Activated T-cell treated with anti-CD3 and anti-CD28 coated beads, Interleukin-2, amount 50 U/mL, for 24 hours (primary cell): ENCODE measurements at regions not wholly inside any gene's neighbourhood (a gene's known extent, or its start where the extent isn't known, plus 50 kb on each side); places are given as distances from the start of the nearest gene placed in this dataset.
"Not testable (repeated sequence)": the region's sequence is repeated elsewhere in the genome, so short reads cannot be mapped to it uniquely, and the experiment has no call there.

Experiments
- DNase-seq: peaks from one replicate; pipeline ENCODE4 v3.0.0-alpha.2; 2020
- H3K27ac Mint-ChIP-seq: 2 replicates; pipeline ENCODE4 v1.8.0; 2020; ENCODE audit warnings: mild to moderate bottlenecking, mixed read lengths
- H3K27me3 Mint-ChIP-seq: 2 replicates; pipeline ENCODE4 v1.8.0; 2020; ENCODE audit warnings: mixed read lengths
- H3K36me3 Mint-ChIP-seq: 2 replicates; pipeline ENCODE4 v1.8.0; 2020; ENCODE audit warnings: low read depth, mixed read lengths
- H3K4me1 Mint-ChIP-seq: 2 replicates; pipeline ENCODE4 v1.8.0; 2020; ENCODE audit warnings: low read depth, mixed read lengths
- H3K4me3 Mint-ChIP-seq: 2 replicates; pipeline ENCODE4 v1.8.0; 2020; ENCODE audit warnings: mild to moderate bottlenecking, moderate library complexity, mixed read lengths
- H3K9me3 Mint-ChIP-seq: 2 replicates; pipeline ENCODE4 v1.8.0; 2020; ENCODE audit warnings: mixed read lengths

- H3K9me3 Mint-ChIP-seq, H3K4me1 Mint-ChIP-seq, H3K36me3 Mint-ChIP-seq, H3K27ac Mint-ChIP-seq, H3K4me3 Mint-ChIP-seq, DNase-seq, H3K27me3 Mint-ChIP-seq: not testable (repeated sequence)
Measured at GRCh38 chr20:51922812-51923211, 120.5 kb upstream of the SALL4 start.

GRCh38 chr20:51918561-51918960 is 116.2 kb upstream of the SALL4 start:
- H3K4me1 Mint-ChIP-seq = no peaks in the 10 kb centered on the region
- no peaks in the 10 kb centered on the region for H3K9me3 Mint-ChIP-seq
- H3K4me3 Mint-ChIP-seq = no peak overlapping the region
- no peak for DNase-seq
- no peaks in the 10 kb centered on the region for H3K36me3 Mint-ChIP-seq
- peaks cover 4% of the 10 kb centered on the region for H3K27me3 Mint-ChIP-seq
- no peak overlapping the region for H3K27ac Mint-ChIP-seq

GRCh38 chr20:51917886-51918535 is 115.7 kb upstream of the SALL4 start:
- Mint-ChIP-seq H3K9me3 (no peaks in the 10 kb centered on the region), H3K4me1 (no peaks in the 10 kb centered on the region), H3K27me3 (peaks cover 4% of the 10 kb centered on the region), H3K36me3 (no peaks in the 10 kb centered on the region), H3K4me3 (no peak overlapping the region), H3K27ac (no peak overlapping the region)
- DNase-seq = no peak

GRCh38 chr20:51916244-51916643 is 113.9 kb upstream of the SALL4 start:
- H3K4me1 Mint-ChIP-seq = no peaks in the 10 kb centered on the region
- H3K4me3 Mint-ChIP-seq = no peak overlapping the region
- peaks cover 11% of the 10 kb centered on the region for H3K27me3 Mint-ChIP-seq
- H3K9me3 Mint-ChIP-seq = no peaks in the 10 kb centered on the region
- no peaks in the 10 kb centered on the region for H3K36me3 Mint-ChIP-seq
- no peak for DNase-seq
- H3K27ac Mint-ChIP-seq = no peak overlapping the region

- H3K4me3 Mint-ChIP-seq = no peak overlapping the region
- H3K27me3 Mint-ChIP-seq = peaks cover 11% of the 10 kb centered on the region
- no peak for DNase-seq
- no peaks in the 10 kb centered on the region for H3K9me3 Mint-ChIP-seq
- no peak overlapping the region for H3K27ac Mint-ChIP-seq
- no peaks in the 10 kb centered on the region for H3K36me3 Mint-ChIP-seq
- no peaks in the 10 kb centered on the region for H3K4me1 Mint-ChIP-seq
Measured at GRCh38 chr20:51914758-51915157, 112.4 kb upstream of the SALL4 start.

GRCh38 chr20:51910321-51911050 is 108.2 kb upstream of the SALL4 start:
- no peak overlapping the region for H3K4me3 Mint-ChIP-seq
- H3K9me3 Mint-ChIP-seq = no peaks in the 10 kb centered on the region
- H3K36me3 Mint-ChIP-seq = no peaks in the 10 kb centered on the region
- no peak overlapping the region for H3K27ac Mint-ChIP-seq
- DNase-seq = no peak
- peaks cover 20% of the 10 kb centered on the region for H3K27me3 Mint-ChIP-seq
- no peaks in the 10 kb centered on the region for H3K4me1 Mint-ChIP-seq

GRCh38 chr20:51906679-51907078 is 104.4 kb upstream of the SALL4 start:
- Mint-ChIP-seq H3K27me3 (peaks cover 8% of the 10 kb centered on the region), H3K27ac (no peak overlapping the region), H3K9me3 (no peaks in the 10 kb centered on the region), H3K36me3 (no peaks in the 10 kb centered on the region), H3K4me3 (no peak overlapping the region), H3K4me1 (no peaks in the 10 kb centered on the region)
- DNase-seq = no peak

- no peak for DNase-seq
- Mint-ChIP-seq H3K27ac (no peak overlapping the region), H3K36me3 (no peaks in the 10 kb centered on the region), H3K4me1 (no peaks in the 10 kb centered on the region), H3K27me3 (peaks cover 8% of the 10 kb centered on the region), H3K9me3 (no peaks in the 10 kb centered on the region), H3K4me3 (no peak overlapping the region)
Measured at GRCh38 chr20:51906049-51906448, 103.7 kb upstream of the SALL4 start.

GRCh38 chr20:51902933-51903332 is 100.6 kb upstream of the SALL4 start:
- DNase-seq = no peak
- H3K36me3 Mint-ChIP-seq = no peaks in the 10 kb centered on the region
- no peaks in the 10 kb centered on the region for H3K4me1 Mint-ChIP-seq
- H3K27me3 Mint-ChIP-seq = peaks cover 8% of the 10 kb centered on the region
- no peak overlapping the region for H3K27ac Mint-ChIP-seq
- peaks cover 4% of the 10 kb centered on the region for H3K9me3 Mint-ChIP-seq
- no peak overlapping the region for H3K4me3 Mint-ChIP-seq

- no peaks in the 10 kb centered on the region for H3K36me3 Mint-ChIP-seq
- no peak for DNase-seq
- peaks cover 2% of the 10 kb centered on the region for H3K27me3 Mint-ChIP-seq
- no peak overlapping the region for H3K4me3 Mint-ChIP-seq
- H3K9me3 Mint-ChIP-seq = peaks cover 4% of the 10 kb centered on the region
- H3K27ac Mint-ChIP-seq = no peak overlapping the region
- no peaks in the 10 kb centered on the region for H3K4me1 Mint-ChIP-seq
Measured at GRCh38 chr20:51900443-51900842, 98.1 kb upstream of the SALL4 start.

GRCh38 chr20:51899674-51900073 is 97.4 kb upstream of the SALL4 start:
- Mint-ChIP-seq H3K4me1 (no peaks in the 10 kb centered on the region), H3K9me3 (peaks cover 4% of the 10 kb centered on the region), H3K4me3 (no peak overlapping the region), H3K27ac (no peak overlapping the region), H3K36me3 (no peaks in the 10 kb centered on the region), H3K27me3 (peaks cover 2% of the 10 kb centered on the region)
- DNase-seq = no peak

- H3K9me3 Mint-ChIP-seq = peaks cover 4% of the 10 kb centered on the region
- no peaks in the 10 kb centered on the region for H3K36me3 Mint-ChIP-seq
- no peak overlapping the region for H3K4me3 Mint-ChIP-seq
- H3K27ac Mint-ChIP-seq = no peak overlapping the region
- peaks cover 2% of the 10 kb centered on the region for H3K27me3 Mint-ChIP-seq
- no peak for DNase-seq
- no peaks in the 10 kb centered on the region for H3K4me1 Mint-ChIP-seq
Measured at GRCh38 chr20:51898788-51899187, 96.5 kb upstream of the SALL4 start.

- H3K4me1 Mint-ChIP-seq = no peaks in the 10 kb centered on the region
- H3K4me3 Mint-ChIP-seq = no peak overlapping the region
- DNase-seq = no peak
- peaks cover 4% of the 10 kb centered on the region for H3K9me3 Mint-ChIP-seq
- peaks cover 5% of the 10 kb centered on the region for H3K27me3 Mint-ChIP-seq
- no peak overlapping the region for H3K27ac Mint-ChIP-seq
- no peaks in the 10 kb centered on the region for H3K36me3 Mint-ChIP-seq
Measured at GRCh38 chr20:51894619-51895018, 92.3 kb upstream of the SALL4 start.

- Mint-ChIP-seq H3K9me3 (peaks cover 4% of the 10 kb centered on the region), H3K27ac (no peak overlapping the region), H3K27me3 (peaks cover 5% of the 10 kb centered on the region), H3K36me3 (no peaks in the 10 kb centered on the region), H3K4me3 (no peak overlapping the region), H3K4me1 (no peaks in the 10 kb centered on the region)
- no peak for DNase-seq
Measured at GRCh38 chr20:51894201-51894600, 91.9 kb upstream of the SALL4 start.

- H3K9me3 Mint-ChIP-seq = no peaks in the 10 kb centered on the region
- H3K4me3 Mint-ChIP-seq = no peak overlapping the region
- H3K27ac Mint-ChIP-seq = no peak overlapping the region
- no peaks in the 10 kb centered on the region for H3K4me1 Mint-ChIP-seq
- no peak for DNase-seq
- peaks cover 2% of the 10 kb centered on the region for H3K27me3 Mint-ChIP-seq
- H3K36me3 Mint-ChIP-seq = no peaks in the 10 kb centered on the region
Measured at GRCh38 chr20:51893723-51894122, 91.4 kb upstream of the SALL4 start.
